H9 (cell line): ENCODE measurements at regions not wholly inside any gene's neighbourhood (a gene's known extent, or its start where the extent isn't known, plus 50 kb on each side); places are given as distances from the start of the nearest gene placed in this dataset.

Experiments
- DNase-seq: peaks from one replicate; pipeline ENCODE4 v3.0.0-alpha.2; 2017
- H2AFZ ChIP-seq: one replicate; pipeline ENCODE4 v1.6.1; 2013; ENCODE audit warnings: mild to moderate bottlenecking, low read length, control low read depth, moderate library complexity
- H2AK5ac ChIP-seq: 2 replicates; pipeline ENCODE4 v1.6.1; 2013; ENCODE audit warnings: low read length, control low read depth, mixed read lengths; ENCODE audit not compliant: insufficient read length
- H2BK120ac ChIP-seq: one replicate; pipeline ENCODE4 v1.6.1; 2013; ENCODE audit warnings: low read depth, mild to moderate bottlenecking, low read length, control low read depth, inconsistent platforms; ENCODE audit not compliant: poor library complexity, severe bottlenecking
- H2BK12ac ChIP-seq: 2 replicates; pipeline ENCODE4 v1.6.1; 2013; ENCODE audit warnings: low read length, control low read depth, mixed read lengths, low read depth; ENCODE audit not compliant: insufficient read length
- H2BK15ac ChIP-seq: 2 replicates; pipeline ENCODE4 v1.6.1; 2013; ENCODE audit warnings: low read depth, low read length, control low read depth
- H2BK20ac ChIP-seq: one replicate; pipeline ENCODE4 v1.6.1; 2013; ENCODE audit warnings: low read depth, mild to moderate bottlenecking, low read length, control low read depth, inconsistent platforms; ENCODE audit not compliant: poor library complexity, severe bottlenecking
- H2BK5ac ChIP-seq: 2 replicates; pipeline ENCODE4 v1.6.1; 2013; ENCODE audit warnings: low read length, control low read depth, mixed read lengths; ENCODE audit not compliant: insufficient read length
- H3K14ac ChIP-seq: 2 replicates; pipeline ENCODE4 v1.6.1; 2013; ENCODE audit warnings: low read length, control low read depth; ENCODE audit not compliant: insufficient read depth
- H3K18ac ChIP-seq: 2 replicates; pipeline ENCODE4 v1.6.1; 2013; ENCODE audit warnings: low read depth, mild to moderate bottlenecking, mixed read lengths, low read length, control low read depth; ENCODE audit not compliant: insufficient read length
- H3K23ac ChIP-seq: 2 replicates; pipeline ENCODE4 v1.6.1; 2013; ENCODE audit warnings: low read length, control low read depth, mixed read lengths, low read depth; ENCODE audit not compliant: insufficient read length
- H3K23me2 ChIP-seq: 2 replicates; pipeline ENCODE4 v1.6.1; 2013; ENCODE audit warnings: low read depth, mild to moderate bottlenecking, mixed read lengths, low read length, control low read depth; ENCODE audit not compliant: insufficient read length, poor library complexity, severe bottlenecking
- H3K27ac ChIP-seq: 2 replicates; pipeline ENCODE4 v1.5.1; 2013; ENCODE audit warnings: low read length, control low read depth, mixed read lengths, low read depth; ENCODE audit not compliant: insufficient read length
- H3K27me3 ChIP-seq: 2 replicates; pipeline ENCODE4 v1.6.1; 2013; ENCODE audit warnings: low read length, control low read depth, inconsistent platforms; ENCODE audit not compliant: insufficient read depth
- H3K4ac ChIP-seq: 2 replicates; pipeline ENCODE4 v1.6.1; 2013; ENCODE audit warnings: low read depth, mild to moderate bottlenecking, control low read depth, inconsistent platforms, low read length, moderate library complexity
- H3K4me1 ChIP-seq: 2 replicates; pipeline ENCODE4 v1.6.1; 2013; ENCODE audit warnings: low read length, control low read depth, inconsistent platforms; ENCODE audit not compliant: insufficient read depth
- H3K4me2 ChIP-seq: 2 replicates; pipeline ENCODE4 v1.6.1; 2013; ENCODE audit warnings: low read length, control low read depth, mixed read lengths; ENCODE audit not compliant: insufficient read length, insufficient read depth
- H3K56ac ChIP-seq: 2 replicates; pipeline ENCODE4 v1.6.1; 2013; ENCODE audit warnings: low read depth, mild to moderate bottlenecking, mixed read lengths, low read length, control low read depth; ENCODE audit not compliant: insufficient read length
- H3K79me1 ChIP-seq: 2 replicates; pipeline ENCODE4 v1.6.1; 2013; ENCODE audit warnings: low read depth, mild to moderate bottlenecking, moderate library complexity, low read length, control low read depth, inconsistent platforms; ENCODE audit not compliant: insufficient read depth, poor library complexity, severe bottlenecking
- H3K79me2 ChIP-seq: 2 replicates; pipeline ENCODE4 v1.6.1; 2013; ENCODE audit warnings: low read length, control low read depth, inconsistent platforms; ENCODE audit not compliant: insufficient read depth
- H3K9ac ChIP-seq: 2 replicates; pipeline ENCODE4 v1.6.1; 2013; ENCODE audit warnings: low read length, control low read depth, mixed read lengths; ENCODE audit not compliant: insufficient read length; ENCODE audit errors: extremely low read depth
- H3K9me3 ChIP-seq: one replicate; pipeline ENCODE4 v1.6.1; 2013; ENCODE audit warnings: low read depth, low read length, inconsistent platforms; ENCODE audit not compliant: control insufficient read depth
- H3T11ph ChIP-seq: one replicate; pipeline ENCODE4 v1.6.1; 2013; ENCODE audit warnings: mild to moderate bottlenecking, low read length, control low read depth, inconsistent platforms
- H4K20me1 ChIP-seq: one replicate; pipeline ENCODE4 v1.6.1; 2013; ENCODE audit not compliant: control insufficient read depth, insufficient read length, insufficient read depth
- H4K5ac ChIP-seq: 2 replicates; pipeline ENCODE4 v1.6.1; 2013; ENCODE audit warnings: low read depth, mild to moderate bottlenecking, mixed read lengths, low read length, control low read depth; ENCODE audit not compliant: insufficient read length
- H4K8ac ChIP-seq: replicated peaks from 2 replicates; pipeline ENCODE4 v1.6.1; 2013; ENCODE audit warnings: low read length, control low read depth, mixed read lengths, low read depth; ENCODE audit not compliant: insufficient read length
- H4K91ac ChIP-seq: 2 replicates; pipeline ENCODE4 v1.6.1; 2013; ENCODE audit warnings: low read depth, mild to moderate bottlenecking, moderate library complexity, mixed read lengths, low read length, control low read depth; ENCODE audit not compliant: insufficient read length
- H3K27ac Mint-ChIP-seq, 3 experiments: 2 replicates in 2 of 3; 3 replicates in 1 of 3; pipeline ENCODE4 v1.8.0; 2020 to 2021; ENCODE audit warnings: mixed read lengths in 3 of 3, mild to moderate bottlenecking in 1 of 3, moderate library complexity in 1 of 3
- H3K27me3 Mint-ChIP-seq: 2 replicates; pipeline ENCODE4 v1.8.0; 2021; ENCODE audit warnings: low read depth, mild to moderate bottlenecking, moderate library complexity, mixed read lengths
- H3K36me3 Mint-ChIP-seq, 3 experiments: 2 replicates in 2 of 3; 3 replicates in 1 of 3; pipeline ENCODE4 v1.8.0; 2020 to 2021; ENCODE audit warnings: low read depth in 3 of 3, mixed read lengths in 3 of 3; ENCODE audit not compliant: insufficient read depth in 1 of 3
- H3K4me1 Mint-ChIP-seq, 2 experiments: 2 replicates each; pipeline ENCODE4 v1.8.0; 2020; ENCODE audit warnings: mixed read lengths in 2 of 2
- H3K4me3 Mint-ChIP-seq, 2 experiments: 2 replicates in 1 of 2; 3 replicates in 1 of 2; pipeline ENCODE4 v1.8.0; 2020 to 2021; ENCODE audit warnings: mild to moderate bottlenecking in 2 of 2, mixed read lengths in 2 of 2, moderate library complexity in 1 of 2
- H3K9me3 Mint-ChIP-seq, 2 experiments: 2 replicates in 1 of 2; 3 replicates in 1 of 2; pipeline ENCODE4 v1.8.0; 2020; ENCODE audit warnings: mild to moderate bottlenecking in 2 of 2, mixed read lengths in 2 of 2, moderate library complexity in 1 of 2
- WGBS: extraction: QIAGEN DNeasy Blood & Tissue Kit; methylation state at CpG from one replicate; pipeline ENCODE4 v1.1.7; 2013; ENCODE audit warnings: missing lambda C conversion rate, low lambda C conversion rate, mixed read lengths; ENCODE audit not compliant: insufficient read length; ENCODE audit errors: extremely low coverage; 5-methylcytosine and 5-hydroxymethylcytosine counted together
- TF ChIP-seq, protein P1 (sequence below): fragments of 200-600 bp; sonication (generic); conservative IDR thresholded peaks from 3 replicates; pipeline ENCODE4 v1.8.0; 2021; ENCODE audit warnings: antibody characterized with exemption, mild to moderate bottlenecking

DNA sequence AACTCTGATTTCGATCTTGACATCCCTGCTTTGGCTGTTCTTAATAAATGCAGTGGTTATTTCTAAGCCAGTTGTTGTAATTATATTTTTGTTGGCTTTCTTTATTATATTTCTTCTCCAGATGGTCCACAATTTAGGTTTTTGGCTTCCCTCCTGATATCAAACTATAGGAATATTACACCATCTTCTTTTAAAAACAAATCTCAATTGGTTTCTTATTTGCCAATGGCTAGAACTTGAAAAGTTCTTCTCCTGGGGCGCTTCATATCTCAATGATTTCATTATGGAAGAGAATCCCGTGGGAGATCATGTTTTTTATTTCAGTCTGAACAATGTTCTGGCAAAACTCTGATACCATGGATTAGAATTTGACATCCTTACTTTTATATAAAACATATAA, 292.3 kb downstream of the FLRT2 start:
- H3K79me1 ChIP-seq, result no peaks in the 10 kb centered on the region
- H3K27me3 Mint-ChIP-seq, result no peaks in the 10 kb centered on the region
- H2BK12ac ChIP-seq, result no peak overlapping the region
- no peaks in the 10 kb centered on the region for H3K4me1 ChIP-seq
- H3K4me3 Mint-ChIP-seq, result no peak overlapping the region
- H3K27me3 ChIP-seq, result no peaks in the 10 kb centered on the region
- H3K79me2 ChIP-seq, result no peaks in the 10 kb centered on the region
- H3K4me2 ChIP-seq, result no peak overlapping the region
- DNase-seq, result no peak
- no peak overlapping the region for H2BK5ac ChIP-seq
- no peak overlapping the region for H3K18ac ChIP-seq
- no peak overlapping the region for H3K56ac ChIP-seq
- no peak overlapping the region for H4K91ac ChIP-seq
- no peak overlapping the region for H2BK120ac ChIP-seq
- TF ChIP-seq, protein P1, sequence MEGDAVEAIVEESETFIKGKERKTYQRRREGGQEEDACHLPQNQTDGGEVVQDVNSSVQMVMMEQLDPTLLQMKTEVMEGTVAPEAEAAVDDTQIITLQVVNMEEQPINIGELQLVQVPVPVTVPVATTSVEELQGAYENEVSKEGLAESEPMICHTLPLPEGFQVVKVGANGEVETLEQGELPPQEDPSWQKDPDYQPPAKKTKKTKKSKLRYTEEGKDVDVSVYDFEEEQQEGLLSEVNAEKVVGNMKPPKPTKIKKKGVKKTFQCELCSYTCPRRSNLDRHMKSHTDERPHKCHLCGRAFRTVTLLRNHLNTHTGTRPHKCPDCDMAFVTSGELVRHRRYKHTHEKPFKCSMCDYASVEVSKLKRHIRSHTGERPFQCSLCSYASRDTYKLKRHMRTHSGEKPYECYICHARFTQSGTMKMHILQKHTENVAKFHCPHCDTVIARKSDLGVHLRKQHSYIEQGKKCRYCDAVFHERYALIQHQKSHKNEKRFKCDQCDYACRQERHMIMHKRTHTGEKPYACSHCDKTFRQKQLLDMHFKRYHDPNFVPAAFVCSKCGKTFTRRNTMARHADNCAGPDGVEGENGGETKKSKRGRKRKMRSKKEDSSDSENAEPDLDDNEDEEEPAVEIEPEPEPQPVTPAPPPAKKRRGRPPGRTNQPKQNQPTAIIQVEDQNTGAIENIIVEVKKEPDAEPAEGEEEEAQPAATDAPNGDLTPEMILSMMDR, result no peak
- no peaks in the 10 kb centered on the region; a peak in 1 of 5 replicates for H3K9me3 Mint-ChIP-seq
- H3T11ph ChIP-seq, result no peak overlapping the region
- H3K36me3 Mint-ChIP-seq, result no peaks in the 10 kb centered on the region
- H4K20me1 ChIP-seq, result no peaks in the 10 kb centered on the region
- no peak overlapping the region for H3K14ac ChIP-seq
- no peak overlapping the region for H3K9ac ChIP-seq
- H2AFZ ChIP-seq, result no peak overlapping the region
- no peaks in the 10 kb centered on the region for H3K23me2 ChIP-seq
- no peak overlapping the region for H3K4ac ChIP-seq
- no peak overlapping the region for H2AK5ac ChIP-seq
- H2BK20ac ChIP-seq, result no peak overlapping the region
- H4K8ac ChIP-seq, result no peak overlapping the region
- H3K27ac Mint-ChIP-seq, result no peak overlapping the region
- no peak overlapping the region for H3K23ac ChIP-seq
- WGBS, result no CpG with 5 or more reads among the region's 3 CpGs
- H3K4me1 Mint-ChIP-seq, result no peaks in the 10 kb centered on the region
- H4K5ac ChIP-seq, result no peak overlapping the region
- no peak overlapping the region for H3K27ac ChIP-seq
- H3K9me3 ChIP-seq, result no peaks in the 10 kb centered on the region
- H2BK15ac ChIP-seq, result no peak overlapping the region
